WTC11 (cell line): ENCODE measurements at regions not wholly inside any gene's neighbourhood (a gene's known extent, or its start where the extent isn't known, plus 50 kb on each side); places are given as distances from the start of the nearest gene placed in this dataset.
"Not testable (repeated sequence)": the region's sequence is repeated elsewhere in the genome, so short reads cannot be mapped to it uniquely, and the experiment has no call there.

Source experiments
- ATAC-seq: fragments of 200-7000 bp; cut with Tn5 transposase; 2 replicates; pipeline ENCODE4 v1.10.0; 2021; ENCODE audit warnings: mild to moderate bottlenecking, moderate library complexity
- CTCF ChIA-PET: fragments of 300-600 bp; sonication (Branson Sonifier 250); formaldehyde crosslinking; loops from one replicate; lab custom pipeline; 2021; ENCODE audit warnings: antibody characterized with exemption; lab: Charles Lee
- POLR2A ChIA-PET: fragments of 350-600 bp; sonication (Branson Sonifier 250); formaldehyde crosslinking; loops from one replicate; lab custom pipeline; 2021; ENCODE audit warnings: antibody characterized with exemption; lab: Charles Lee
- DNase-seq: peaks from one replicate; pipeline ENCODE4 v3.0.0; 2021; ENCODE audit warnings: low spot score
- H3K27ac Mint-ChIP-seq: 2 replicates; pipeline ENCODE4 v1.8.0; 2021; ENCODE audit warnings: mixed read lengths
- H3K27me3 Mint-ChIP-seq: 2 replicates; pipeline ENCODE4 v1.8.0; 2021; ENCODE audit warnings: low read depth, mild to moderate bottlenecking, moderate library complexity, mixed read lengths
- H3K36me3 Mint-ChIP-seq: 2 replicates; pipeline ENCODE4 v1.8.0; 2021; ENCODE audit warnings: mixed read lengths
- H3K4me1 Mint-ChIP-seq: 2 replicates; pipeline ENCODE4 v1.8.0; 2022; ENCODE audit warnings: mixed read lengths
- H3K4me3 Mint-ChIP-seq: 2 replicates; pipeline ENCODE4 v1.8.0; 2021; ENCODE audit warnings: mild to moderate bottlenecking, moderate library complexity, mixed read lengths
- H3K9me3 Mint-ChIP-seq: 2 replicates; pipeline ENCODE4 v1.8.0; 2021; ENCODE audit warnings: mixed read lengths
- ATF1 ChIP-seq: sonication (generic); formaldehyde crosslinking; IDR thresholded peaks from 2 replicates; pipeline ENCODE4 v1.8.1; 2023; ENCODE audit warnings: mild to moderate bottlenecking, moderate library complexity, missing genetic modification reagents
- CBFB ChIP-seq: sonication (generic); formaldehyde crosslinking; IDR thresholded peaks from 2 replicates; pipeline ENCODE4 v1.8.1; 2022; ENCODE audit warnings: mild to moderate bottlenecking, low read depth, missing genetic modification reagents
- E2F4 ChIP-seq: sonication (generic); formaldehyde crosslinking; IDR thresholded peaks from 2 replicates; pipeline ENCODE4 v1.8.1; 2022; ENCODE audit warnings: low read depth, mild to moderate bottlenecking, moderate library complexity, missing genetic modification reagents, borderline replicate concordance
- ELF4 ChIP-seq: sonication (generic); formaldehyde crosslinking; IDR thresholded peaks from 2 replicates; pipeline ENCODE4 v1.8.1; 2022; ENCODE audit warnings: low read depth, mild to moderate bottlenecking, moderate library complexity, missing genetic modification reagents
- EMX1 ChIP-seq: fragments of 250-450 bp; sonication (Bioruptor Pico); IDR thresholded peaks from 2 replicates; pipeline ENCODE4 v1.8.0; 2021; ENCODE audit warnings: mild to moderate bottlenecking
- GABPB1 ChIP-seq: sonication (generic); formaldehyde crosslinking; IDR thresholded peaks from 2 replicates; pipeline ENCODE4 v1.8.1; 2023; ENCODE audit warnings: mild to moderate bottlenecking, missing genetic modification reagents
- IRF1 ChIP-seq: sonication (generic); formaldehyde crosslinking; IDR thresholded peaks from 2 replicates; pipeline ENCODE4 v1.8.0; 2023; ENCODE audit warnings: missing genetic modification reagents
- JAZF1 ChIP-seq: fragments of 250-450 bp; sonication (Bioruptor Pico); IDR thresholded peaks from 2 replicates; pipeline ENCODE4 v1.9.0; 2021; ENCODE audit warnings: moderate library complexity, mild to moderate bottlenecking, inconsistent platforms
- MAX ChIP-seq: sonication (generic); formaldehyde crosslinking; IDR thresholded peaks from 2 replicates; pipeline ENCODE4 v1.8.0; 2022; ENCODE audit warnings: mild to moderate bottlenecking, missing genetic modification reagents
- NFE2L1 ChIP-seq: sonication (generic); formaldehyde crosslinking; IDR thresholded peaks from 2 replicates; pipeline ENCODE4 v1.8.1; 2023; ENCODE audit warnings: missing genetic modification reagents
- TEAD4 ChIP-seq: sonication (generic); formaldehyde crosslinking; IDR thresholded peaks from 2 replicates; pipeline ENCODE4 v1.8.0; 2022; ENCODE audit warnings: mild to moderate bottlenecking, missing genetic modification reagents
- USF2 ChIP-seq: sonication (generic); formaldehyde crosslinking; IDR thresholded peaks from 2 replicates; pipeline ENCODE4 v1.8.1; 2023; ENCODE audit warnings: mild to moderate bottlenecking, missing genetic modification reagents, moderate library complexity
- ZNF232 ChIP-seq: sonication (generic); formaldehyde crosslinking; IDR thresholded peaks from 2 replicates; pipeline ENCODE4 v1.8.0; 2022; ENCODE audit warnings: mild to moderate bottlenecking, missing genetic modification reagents
- ZNF396 ChIP-seq: fragments of 250-450 bp; sonication (Bioruptor Pico); IDR thresholded peaks from 2 replicates; pipeline ENCODE4 v1.8.0; 2021; ENCODE audit warnings: mild to moderate bottlenecking, moderate library complexity, borderline replicate concordance
- ZNF416 ChIP-seq: fragments of 250-450 bp; sonication (Bioruptor Pico); IDR thresholded peaks from 2 replicates; pipeline ENCODE4 v1.9.0; 2021; ENCODE audit warnings: mild to moderate bottlenecking, inconsistent platforms

- no peak for TF ChIP-seq ELF4
- no peak for TF ChIP-seq NFE2L1 (CRISPR knock-in tag)
- TF ChIP-seq ZNF396 (CRISPR knock-in tag) = no peak
- no peak for TF ChIP-seq ATF1 (CRISPR knock-in tag)
- no peak for TF ChIP-seq TEAD4 (CRISPR knock-in tag)
- no peak for TF ChIP-seq EMX1 (CRISPR knock-in tag)
- no peak for TF ChIP-seq E2F4
- no peak for TF ChIP-seq ZNF416 (CRISPR knock-in tag)
- TF ChIP-seq JAZF1 = no peak
- no peak for TF ChIP-seq ZNF232
- no peak for TF ChIP-seq MAX
- TF ChIP-seq USF2 = no peak
- TF ChIP-seq GABPB1 (CRISPR knock-in tag) = no peak
- TF ChIP-seq IRF1 (CRISPR knock-in tag) = no peak
- ATAC-seq (no peak), DNase-seq (no peak)
- CTCF ChIA-PET = interaction anchor here (0.9 kb wide), 1 partner anchor 131 kb away, joined by 3 read pairs; no protein-coding TSS in a partner anchor
- Mint-ChIP-seq H3K4me1 (peaks cover 5% of the 10 kb centered on the region), H3K9me3 (0 out of 2 replicates have a peak, but pooled peaks cover 5% of the 10 kb centered on the region), H3K27me3 (no peaks in the 10 kb centered on the region), H3K36me3 (no peaks in the 10 kb centered on the region), H3K4me3 (no peak overlapping the region), H3K27ac (no peak overlapping the region)
- POLR2A ChIA-PET = no interaction called here
These were observed 374.6 kb upstream of the SYNCRIP start for GRCh38 chr6:86017236-86017635.

- H3K27ac Mint-ChIP-seq = no peak overlapping the region
These were observed 373.9 kb upstream of the SYNCRIP start for GRCh38 chr6:86016567-86016966.

GRCh38 chr6:86016077-86016476 lies 373.4 kb upstream of the SYNCRIP start:
- CTCF ChIA-PET = interaction anchor here (0.8 kb wide), 1 partner anchor 28 kb away, joined by 3 read pairs; no protein-coding TSS in a partner anchor
- DNase-seq (no peak), ATAC-seq (no peak)
- H3K27ac Mint-ChIP-seq = no peak overlapping the region
- no peak for TF ChIP-seq CBFB (CRISPR knock-in tag)
- no peak overlapping the region for H3K4me3 Mint-ChIP-seq
- no peaks in the 10 kb centered on the region for H3K27me3 Mint-ChIP-seq
- no peaks in the 10 kb centered on the region for H3K36me3 Mint-ChIP-seq
- H3K4me1 Mint-ChIP-seq = peaks cover 5% of the 10 kb centered on the region
- H3K9me3 Mint-ChIP-seq = 0 out of 2 replicates have a peak, but pooled peaks cover 5% of the 10 kb centered on the region
- POLR2A ChIA-PET = no interaction called here

More at GRCh38 chr6:86016567-86016966, 373.9 kb upstream of the SYNCRIP start:
- no peaks in the 10 kb centered on the region for H3K36me3 Mint-ChIP-seq
- H3K9me3 Mint-ChIP-seq = 0 out of 2 replicates have a peak, but pooled peaks cover 5% of the 10 kb centered on the region
- TF ChIP-seq ZNF416 (CRISPR knock-in tag) = no peak
- CTCF ChIA-PET = interaction anchor here (0.8 to 0.9 kb wide), 2 partner anchors 28 to 131 kb away, joined by 3 read pairs; no protein-coding TSS in a partner anchor
- ATAC-seq (0 out of 2 replicates have a peak, but pooled peaks have one; percentile 36), DNase-seq (peak; percentile 9)
- H3K4me1 Mint-ChIP-seq = peaks cover 5% of the 10 kb centered on the region
- POLR2A ChIA-PET = no interaction called here
- no peak overlapping the region for H3K4me3 Mint-ChIP-seq
- H3K27me3 Mint-ChIP-seq = no peaks in the 10 kb centered on the region

- ATAC-seq, H3K4me3 Mint-ChIP-seq, H3K27ac Mint-ChIP-seq, H3K4me1 Mint-ChIP-seq, H3K9me3 Mint-ChIP-seq, H3K27me3 Mint-ChIP-seq, POLR2A ChIA-PET, H3K36me3 Mint-ChIP-seq, DNase-seq, CTCF ChIA-PET: not testable (repeated sequence)
These were observed 370.3 kb upstream of the SYNCRIP start for GRCh38 chr6:86012991-86013390.
